ENCODE measurements at regions not wholly inside any gene's neighbourhood (a gene's known extent, or its start where the extent isn't known, plus 50 kb on each side); places are given as distances from the start of the nearest gene placed in this dataset.

- TF ChIP-seq ZNF462 (CRISPR knock-in tag; IDR thresholded peaks at IDR 0.05) (no peak), NANOG (IDR thresholded peaks at IDR 0.05; ENCODE audit: borderline replicate concordance) (no peak)
Observed at GRCh38 chr14:39977198-39977597, 545.0 kb upstream of the FBXO33 start (continued).

GRCh38 chr14:39974036-39974435 is 541.8 kb upstream of the FBXO33 start:
- no peaks in the 10 kb centered on the region for H3K27me3 ChIP-seq (ENCODE audit: insufficient read depth)
- H3K4me3 ChIP-seq = no peak overlapping the region
- no peak overlapping the region for H3K4me2 ChIP-seq
- H3F3A ChIP-seq (replicated peaks; ENCODE audit: low read depth) = no peaks in the 10 kb centered on the region
- H3K27ac ChIP-seq (ENCODE audit: low read depth) = no peak overlapping the region
- Mint-ChIP-seq H3K27me3 (ENCODE audit: insufficient read depth, low read depth, poor library complexity) (no peaks in the 10 kb centered on the region), H3K4me3 (no peak overlapping the region), H3K9me3 (no peaks in the 10 kb centered on the region), H3K36me3 (ENCODE audit: low read depth) (no peaks in the 10 kb centered on the region), H3K4me1 (peaks cover 10% of the 10 kb centered on the region; the same call in 2 of the 3 replicates), H3K27ac (no peak overlapping the region)
- no peaks in the 10 kb centered on the region for H3K36me3 ChIP-seq (ENCODE audit: insufficient read depth)
- ATAC-seq (no peak), DNase-seq (ENCODE audit: low spot score) (no peak)
- H3K79me2 ChIP-seq (replicated peaks; ENCODE audit: insufficient read depth) = no peaks in the 10 kb centered on the region
- no peak overlapping the region for H2AFZ ChIP-seq
- H3K4me1 ChIP-seq (ENCODE audit: insufficient read depth) = peaks cover 8% of the 10 kb centered on the region
- H3K9me2 ChIP-seq (ENCODE audit: insufficient read depth) = peaks cover 7% of the 10 kb centered on the region
- no peaks in the 10 kb centered on the region for H4K20me1 ChIP-seq (replicated peaks; ENCODE audit: insufficient read depth)
- no peak for TF ChIP-seq STAT1 (IDR thresholded peaks at IDR 0.05; ENCODE audit: unreplicated experiment)
- no peak for TF ChIP-seq EZH2phosphoT487 (IDR thresholded peaks at IDR 0.05; ENCODE audit: unreplicated experiment)
- TF ChIP-seq ZNF462 (CRISPR knock-in tag; IDR thresholded peaks at IDR 0.05) = no peak
- TF ChIP-seq REST (IDR thresholded peaks at IDR 0.05; ENCODE audit: unreplicated experiment) = no peak
- no peak for TF ChIP-seq NANOG (IDR thresholded peaks at IDR 0.05; ENCODE audit: borderline replicate concordance)
- TF ChIP-seq ZNF331 (CRISPR knock-in tag; IDR thresholded peaks at IDR 0.05; ENCODE audit: low read depth) = no peak

All from GM23338 (cell line).